Esophagus (tissue), 2 donors: ENCODE measurements at regions not wholly inside any gene's neighbourhood (a gene's known extent, or its start where the extent isn't known, plus 50 kb on each side); places are given as distances from the start of the nearest gene placed in this dataset.
"Not testable (repeated sequence)": the region's sequence is repeated elsewhere in the genome, so short reads cannot be mapped to it uniquely, and the experiment has no call there.

Experiments
- H3K27ac ChIP-seq, 2 donors: one replicate each; pipeline ENCODE4 v1.5.1; 2013; ENCODE audit warnings: low read depth in 2 of 2, mild to moderate bottlenecking in 2 of 2, inconsistent platforms in 1 of 2, low read length in 1 of 2, moderate library complexity in 1 of 2
- H3K27me3 ChIP-seq, 2 donors: one replicate each; pipeline ENCODE4 v1.6.1; 2013; ENCODE audit warnings: low read length in 2 of 2, control low read depth in 1 of 2, mild to moderate bottlenecking in 1 of 2; ENCODE audit not compliant: insufficient read depth in 2 of 2, control insufficient read depth in 1 of 2
- H3K36me3 ChIP-seq, 2 donors: one replicate each; pipeline ENCODE4 v1.6.1; 2013; ENCODE audit warnings: low read length in 1 of 2; ENCODE audit not compliant: control insufficient read depth in 2 of 2, insufficient read depth in 2 of 2
- H3K4me1 ChIP-seq, 2 donors: one replicate each; pipeline ENCODE4 v1.6.1; 2013; ENCODE audit warnings: low read length in 1 of 2; ENCODE audit not compliant: control insufficient read depth in 2 of 2, insufficient read depth in 2 of 2
- H3K4me3 ChIP-seq, 2 donors: one replicate each; pipeline ENCODE4 v1.5.1; 2013; ENCODE audit warnings: low read length in 2 of 2, mild to moderate bottlenecking in 2 of 2, low read depth in 1 of 2, moderate library complexity in 1 of 2
- H3K9me3 ChIP-seq, 2 donors: one replicate each; pipeline ENCODE4 v1.6.1; 2013; ENCODE audit warnings: mild to moderate bottlenecking in 2 of 2, low read depth in 1 of 2, low read length in 1 of 2, moderate library complexity in 1 of 2; ENCODE audit not compliant: control insufficient read depth in 2 of 2, insufficient read depth in 1 of 2
- WGBS, 2 donors: extraction: QIAGEN DNeasy Blood & Tissue Kit; methylation state at CpG; one replicate each; pipeline ENCODE4 v1.1.7; 2013; 5-methylcytosine and 5-hydroxymethylcytosine counted together
- donor health status: healthy with polysubstance abuse.
- donor health status: Bipolar disorder and iron deficiency.

- H3K36me3 ChIP-seq: no peaks in the 10 kb centered on the region
- WGBS, 2 donors: 87 to 90% methylated on average over 1 of the region's 1 CpG
- H3K9me3 ChIP-seq: peaks cover 2% of the 10 kb centered on the region in 2 donors
- no peak overlapping the region for H3K27ac ChIP-seq
- H3K4me1 ChIP-seq: peaks cover 2 to 4% of the 10 kb centered on the region in 2 donors
- no peak overlapping the region for H3K4me3 ChIP-seq
- H3K27me3 ChIP-seq: no peaks in the 10 kb centered on the region
These were observed 231.1 kb downstream of the COPRS start for GRCh38 chr17:31627960-31628359.

GRCh38 chr17:31623990-31624389 is 232.5 kb downstream of the RAB11FIP4 start:
- Histone ChIP-seq H3K27ac (no peak overlapping the region), H3K9me3 (peaks cover 0 to 2% of the 10 kb centered on the region in 2 donors), H3K4me1 (no peaks in the 10 kb centered on the region), H3K4me3 (no peak overlapping the region), H3K27me3 (no peaks in the 10 kb centered on the region), H3K36me3 (no peaks in the 10 kb centered on the region)
- WGBS, 2 donors: 83 to 92% methylated on average over 1 of the region's 1 CpG

GRCh38 chr17:31622500-31622899 is 231.0 kb downstream of the RAB11FIP4 start:
- Histone ChIP-seq H3K9me3 (peaks cover 0 to 2% of the 10 kb centered on the region in 2 donors), H3K27me3 (no peaks in the 10 kb centered on the region), H3K27ac (no peak overlapping the region), H3K4me1 (no peaks in the 10 kb centered on the region), H3K36me3 (no peaks in the 10 kb centered on the region), H3K4me3 (no peak overlapping the region)
- 80 to 84% methylated on average over 3 of the region's 3 CpGs for WGBS, 2 donors

DNA sequence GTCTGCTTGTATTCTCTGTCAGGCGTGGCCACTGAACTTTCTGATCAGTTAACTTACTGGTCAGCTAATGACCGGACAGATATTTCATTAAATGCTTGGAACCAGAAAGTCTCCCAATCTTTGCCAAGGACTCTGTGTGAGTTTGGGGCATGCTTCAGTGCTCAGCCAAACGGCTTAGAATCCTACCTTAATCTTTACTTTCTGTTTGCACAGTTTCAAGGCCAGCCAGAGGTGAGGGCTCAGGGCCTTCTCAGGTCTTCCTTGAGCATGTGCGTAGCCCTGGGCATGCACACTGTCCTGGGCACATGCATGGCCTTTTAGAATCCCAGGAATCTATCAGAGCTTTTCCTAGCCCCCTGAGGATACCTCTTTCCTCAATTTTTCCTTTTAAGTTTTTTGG is 230.1 kb downstream of the RAB11FIP4 start:
- H3K9me3 ChIP-seq: peaks cover 0 to 2% of the 10 kb centered on the region in 2 donors
- no peaks in the 10 kb centered on the region for H3K4me1 ChIP-seq
- no peaks in the 10 kb centered on the region for H3K27me3 ChIP-seq
- 58 to 64% methylated on average over 4 of the region's 4 CpGs for WGBS, 2 donors
- no peak overlapping the region for H3K27ac ChIP-seq
- no peak overlapping the region for H3K4me3 ChIP-seq
- H3K36me3 ChIP-seq: no peaks in the 10 kb centered on the region

GRCh38 chr17:31611053-31611452 is 219.6 kb downstream of the RAB11FIP4 start:
- H3K27ac ChIP-seq, H3K4me1 ChIP-seq, H3K36me3 ChIP-seq, H3K27me3 ChIP-seq, H3K9me3 ChIP-seq, H3K4me3 ChIP-seq: not testable (repeated sequence)
- 85 to 88% methylated on average over 4 of the region's 4 CpGs for WGBS, 2 donors

GRCh38 chr17:31609996-31610910 is 218.8 kb downstream of the RAB11FIP4 start:
- 81 to 84% methylated on average over 6 of the region's 6 CpGs for WGBS, 2 donors
- no peaks in the 10 kb centered on the region for H3K4me1 ChIP-seq
- no peaks in the 10 kb centered on the region for H3K9me3 ChIP-seq
- H3K27ac ChIP-seq: no peak overlapping the region
- H3K4me3 ChIP-seq: no peak overlapping the region
- H3K36me3 ChIP-seq: no peaks in the 10 kb centered on the region
- H3K27me3 ChIP-seq: no peaks in the 10 kb centered on the region

GRCh38 chr17:31609331-31609730 is 217.9 kb downstream of the RAB11FIP4 start:
- Histone ChIP-seq H3K4me1 (no peaks in the 10 kb centered on the region), H3K27me3 (no peaks in the 10 kb centered on the region), H3K36me3 (no peaks in the 10 kb centered on the region), H3K4me3 (no peak overlapping the region), H3K27ac (no peak overlapping the region), H3K9me3 (no peaks in the 10 kb centered on the region)
- WGBS, 2 donors: 92 to 95% methylated on average over 3 of the region's 3 CpGs

GRCh38 chr17:31608659-31609254 is 217.3 kb downstream of the RAB11FIP4 start:
- no peak overlapping the region for H3K4me3 ChIP-seq
- 81 to 83% methylated on average over 3 of the region's 3 CpGs for WGBS, 2 donors
- no peaks in the 10 kb centered on the region for H3K9me3 ChIP-seq
- no peaks in the 10 kb centered on the region for H3K27me3 ChIP-seq
- no peaks in the 10 kb centered on the region for H3K4me1 ChIP-seq
- no peak overlapping the region for H3K27ac ChIP-seq
- H3K36me3 ChIP-seq: no peaks in the 10 kb centered on the region

DNA sequence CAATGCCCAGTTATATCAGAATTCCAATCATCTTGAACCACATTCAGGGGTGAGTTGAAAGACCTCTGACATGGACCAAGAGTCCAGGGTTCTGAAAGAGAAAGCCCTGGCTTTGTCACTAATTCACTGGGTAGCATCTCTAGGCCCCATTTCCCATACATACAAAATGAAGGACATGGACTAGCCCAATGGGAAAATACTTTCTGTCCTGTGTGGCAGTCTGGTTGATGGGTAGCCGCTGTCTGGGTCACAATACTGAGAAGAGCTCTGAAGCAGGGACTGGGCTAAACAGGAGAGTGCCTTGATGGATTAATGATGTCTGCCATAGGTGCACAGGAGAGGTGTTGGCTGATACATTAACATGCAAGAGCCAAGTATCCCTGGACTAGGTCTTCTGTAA is 214.3 kb downstream of the RAB11FIP4 start:
- WGBS, 2 donors: 95 to 97% methylated on average over 1 of the region's 1 CpG

GRCh38 chr17:31604936-31605335 is 213.5 kb downstream of the RAB11FIP4 start:
- WGBS, 2 donors: 80 to 84% methylated on average over 5 of the region's 5 CpGs
- H3K27me3 ChIP-seq: no peaks in the 10 kb centered on the region

More for the DNA sequence above, 214.3 kb downstream of the RAB11FIP4 start:
- Histone ChIP-seq H3K27ac (no peak overlapping the region), H3K27me3 (no peaks in the 10 kb centered on the region), H3K9me3 (no peaks in the 10 kb centered on the region), H3K4me1 (no peaks in the 10 kb centered on the region), H3K36me3 (no peaks in the 10 kb centered on the region), H3K4me3 (no peak overlapping the region)

More at GRCh38 chr17:31604936-31605335, 213.5 kb downstream of the RAB11FIP4 start:
- no peak overlapping the region for H3K27ac ChIP-seq
- no peaks in the 10 kb centered on the region for H3K4me1 ChIP-seq
- no peak overlapping the region for H3K4me3 ChIP-seq
- H3K9me3 ChIP-seq: no peaks in the 10 kb centered on the region
- H3K36me3 ChIP-seq: no peaks in the 10 kb centered on the region
